HEK293T (cell line): ENCODE measurements at regions not wholly inside any gene's neighbourhood (a gene's known extent, or its start where the extent isn't known, plus 50 kb on each side); places are given as distances from the start of the nearest gene placed in this dataset.

Experiments used
- ELF4 ChIP-seq: fragments of 450-650 bp; IDR thresholded peaks from 2 replicates; pipeline ENCODE4 v1.6.1; 2017; ENCODE audit warnings: antibody characterized with exemption
- FOXA1 ChIP-seq: fragments of 450-650 bp; IDR thresholded peaks from 2 replicates; pipeline ENCODE4 v1.6.1; 2016; ENCODE audit warnings: mild to moderate bottlenecking
- FOXK2 ChIP-seq: fragments of 450-650 bp; IDR thresholded peaks from 2 replicates; pipeline ENCODE4 v1.6.1; 2016; ENCODE audit warnings: mild to moderate bottlenecking
- LEF1 ChIP-seq: fragments of 450-650 bp; IDR thresholded peaks from 2 replicates; pipeline ENCODE4 v1.6.1; 2017; ENCODE audit warnings: mild to moderate bottlenecking, borderline replicate concordance
- SP1 ChIP-seq: fragments of 450-650 bp; IDR thresholded peaks from 2 replicates; pipeline ENCODE4 v1.6.1; 2017
- TF ChIP-seq, protein P1 (sequence below): fragments of 450-650 bp; IDR thresholded peaks from 2 replicates; pipeline ENCODE4 v1.6.1; 2016

DNA sequence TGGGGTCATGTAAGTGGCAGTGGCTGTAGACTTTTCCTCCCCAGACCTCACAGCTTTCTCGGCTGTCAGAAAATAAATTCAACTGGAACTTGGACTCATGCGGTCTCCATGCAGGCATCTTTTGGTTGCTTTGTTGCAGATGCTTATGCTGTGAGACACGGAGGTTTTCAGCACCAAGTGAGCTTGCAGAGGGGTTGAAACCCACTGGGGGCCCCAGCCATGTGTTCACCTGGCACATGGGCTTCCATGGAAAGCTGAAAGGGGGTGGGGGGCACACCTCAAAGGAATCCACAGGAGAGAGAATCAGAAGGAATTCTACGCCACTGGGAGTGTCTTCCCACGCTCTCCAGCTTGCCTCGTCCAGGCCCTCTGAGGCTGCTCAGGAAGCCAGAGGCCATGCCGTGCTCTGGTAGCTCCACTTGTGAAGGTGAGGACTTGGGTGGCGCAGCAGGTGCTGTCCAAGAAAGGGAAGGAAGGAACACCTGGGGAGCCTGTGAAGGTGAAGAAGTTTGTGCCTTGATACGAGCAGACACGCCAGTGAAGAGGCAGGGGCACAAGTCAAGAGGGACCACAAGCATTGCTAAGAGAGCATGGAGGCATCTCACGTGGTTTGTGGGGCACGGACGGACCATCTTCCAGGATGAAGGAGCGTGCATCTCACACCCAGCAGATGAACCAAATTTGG lies 134.3 kb upstream of the PMEPA1 start:
- TF ChIP-seq FOXA1 (no peak), FOXK2 (no peak), ELF4 (no peak), SP1 (no peak), LEF1 (no peak)
- TF ChIP-seq, protein P1, sequence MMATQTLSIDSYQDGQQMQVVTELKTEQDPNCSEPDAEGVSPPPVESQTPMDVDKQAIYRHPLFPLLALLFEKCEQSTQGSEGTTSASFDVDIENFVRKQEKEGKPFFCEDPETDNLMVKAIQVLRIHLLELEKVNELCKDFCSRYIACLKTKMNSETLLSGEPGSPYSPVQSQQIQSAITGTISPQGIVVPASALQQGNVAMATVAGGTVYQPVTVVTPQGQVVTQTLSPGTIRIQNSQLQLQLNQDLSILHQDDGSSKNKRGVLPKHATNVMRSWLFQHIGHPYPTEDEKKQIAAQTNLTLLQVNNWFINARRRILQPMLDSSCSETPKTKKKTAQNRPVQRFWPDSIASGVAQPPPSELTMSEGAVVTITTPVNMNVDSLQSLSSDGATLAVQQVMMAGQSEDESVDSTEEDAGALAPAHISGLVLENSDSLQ, result no peak
